Gastroesophageal sphincter (tissue), 3 donors: ENCODE measurements at regions not wholly inside any gene's neighbourhood (a gene's known extent, or its start where the extent isn't known, plus 50 kb on each side); places are given as distances from the start of the nearest gene placed in this dataset.

Experiments used
- EP300 ChIP-seq: sonication (generic); formaldehyde crosslinking; IDR thresholded peaks from one replicate; pipeline ENCODE4 v1.6.1; 2017; ENCODE audit warnings: antibody characterized with exemption, mild to moderate bottlenecking
- POLR2A ChIP-seq, 2 donors: fragments of 450-650 bp; IDR thresholded peaks; one replicate each; pipeline ENCODE4 v1.6.1; 2017; ENCODE audit warnings: antibody characterized with exemption in 2 of 2, mild to moderate bottlenecking in 2 of 2, moderate library complexity in 1 of 2
- TF ChIP-seq, protein P1 (sequence below), 4 experiments: fragments of 200-600 bp in 2 of 4; fragments of 450-650 bp in 2 of 4; sonication (generic) in 1 of 4; IDR thresholded peaks; one replicate each; pipeline ENCODE4 v1.5.1; 2017 to 2019; ENCODE audit warnings: antibody characterized with exemption in 4 of 4, mild to moderate bottlenecking in 2 of 4, moderate library complexity in 2 of 4

DNA sequence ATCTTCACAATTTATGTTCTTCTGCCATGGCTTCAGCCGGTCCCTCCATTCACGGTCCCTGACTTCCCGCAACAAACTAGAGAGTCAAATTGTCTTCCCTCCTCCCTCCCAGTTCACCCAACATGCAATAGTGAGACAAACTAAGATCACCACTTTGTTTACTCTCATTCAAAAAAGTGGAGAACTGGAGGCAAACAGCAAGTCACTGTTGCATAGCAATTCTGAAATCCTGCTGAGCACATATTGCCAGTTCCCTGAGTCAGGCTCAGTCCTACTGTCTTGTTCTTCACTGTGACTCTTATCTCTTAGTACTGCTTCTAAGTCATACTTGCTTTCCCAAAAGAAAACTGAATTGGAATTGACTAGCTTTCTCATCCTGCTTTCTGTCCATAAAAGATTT lies 287.2 kb upstream of the SASH1 start:
- TF ChIP-seq, protein P1, sequence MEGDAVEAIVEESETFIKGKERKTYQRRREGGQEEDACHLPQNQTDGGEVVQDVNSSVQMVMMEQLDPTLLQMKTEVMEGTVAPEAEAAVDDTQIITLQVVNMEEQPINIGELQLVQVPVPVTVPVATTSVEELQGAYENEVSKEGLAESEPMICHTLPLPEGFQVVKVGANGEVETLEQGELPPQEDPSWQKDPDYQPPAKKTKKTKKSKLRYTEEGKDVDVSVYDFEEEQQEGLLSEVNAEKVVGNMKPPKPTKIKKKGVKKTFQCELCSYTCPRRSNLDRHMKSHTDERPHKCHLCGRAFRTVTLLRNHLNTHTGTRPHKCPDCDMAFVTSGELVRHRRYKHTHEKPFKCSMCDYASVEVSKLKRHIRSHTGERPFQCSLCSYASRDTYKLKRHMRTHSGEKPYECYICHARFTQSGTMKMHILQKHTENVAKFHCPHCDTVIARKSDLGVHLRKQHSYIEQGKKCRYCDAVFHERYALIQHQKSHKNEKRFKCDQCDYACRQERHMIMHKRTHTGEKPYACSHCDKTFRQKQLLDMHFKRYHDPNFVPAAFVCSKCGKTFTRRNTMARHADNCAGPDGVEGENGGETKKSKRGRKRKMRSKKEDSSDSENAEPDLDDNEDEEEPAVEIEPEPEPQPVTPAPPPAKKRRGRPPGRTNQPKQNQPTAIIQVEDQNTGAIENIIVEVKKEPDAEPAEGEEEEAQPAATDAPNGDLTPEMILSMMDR (IDR thresholded peaks at IDR 0.05), result no peak
- TF ChIP-seq EP300 (no peak), POLR2A (IDR thresholded peaks at IDR 0.05) (no peak)
